Uterus (tissue), 2 donors: ENCODE measurements at regions not wholly inside any gene's neighbourhood (a gene's known extent, or its start where the extent isn't known, plus 50 kb on each side); places are given as distances from the start of the nearest gene placed in this dataset.

ENCODE experiments used
- POLR2A ChIP-seq, 2 donors: fragments of 450-650 bp; IDR thresholded peaks; one replicate each; pipeline ENCODE4 v1.6.1; 2016; ENCODE audit warnings: antibody characterized with exemption in 2 of 2, mild to moderate bottlenecking in 1 of 2, moderate library complexity in 1 of 2
- TF ChIP-seq, protein P1 (sequence below), 4 experiments: fragments of 200-600 bp in 2 of 4; fragments of 450-650 bp in 2 of 4; sonication (generic) in 2 of 4; IDR thresholded peaks; one replicate each; pipeline ENCODE4 v1.5.1; 2016 to 2019; ENCODE audit warnings: antibody characterized with exemption in 4 of 4, mild to moderate bottlenecking in 2 of 4, moderate library complexity in 1 of 4

DNA sequence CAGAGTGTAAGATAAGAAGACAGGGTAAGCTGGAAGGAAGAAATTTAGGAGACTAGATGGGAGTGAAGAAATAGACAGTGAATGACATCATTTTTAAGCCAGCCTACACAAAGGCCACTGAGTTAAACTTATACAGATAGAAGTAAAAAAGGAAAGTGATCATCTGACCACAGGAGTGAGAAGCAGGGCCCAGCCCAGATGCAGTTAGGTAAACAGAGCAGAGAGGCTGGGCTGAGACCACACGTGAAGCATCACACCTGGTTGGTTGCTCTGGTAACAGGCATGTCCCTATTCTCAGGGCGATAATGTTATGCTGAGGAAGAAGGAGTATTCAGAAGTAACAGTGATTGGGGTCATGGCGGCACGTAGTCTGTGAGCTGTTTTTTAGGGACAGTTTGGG lies 1079.4 kb downstream of the AACS start:
- TF ChIP-seq, protein P1, sequence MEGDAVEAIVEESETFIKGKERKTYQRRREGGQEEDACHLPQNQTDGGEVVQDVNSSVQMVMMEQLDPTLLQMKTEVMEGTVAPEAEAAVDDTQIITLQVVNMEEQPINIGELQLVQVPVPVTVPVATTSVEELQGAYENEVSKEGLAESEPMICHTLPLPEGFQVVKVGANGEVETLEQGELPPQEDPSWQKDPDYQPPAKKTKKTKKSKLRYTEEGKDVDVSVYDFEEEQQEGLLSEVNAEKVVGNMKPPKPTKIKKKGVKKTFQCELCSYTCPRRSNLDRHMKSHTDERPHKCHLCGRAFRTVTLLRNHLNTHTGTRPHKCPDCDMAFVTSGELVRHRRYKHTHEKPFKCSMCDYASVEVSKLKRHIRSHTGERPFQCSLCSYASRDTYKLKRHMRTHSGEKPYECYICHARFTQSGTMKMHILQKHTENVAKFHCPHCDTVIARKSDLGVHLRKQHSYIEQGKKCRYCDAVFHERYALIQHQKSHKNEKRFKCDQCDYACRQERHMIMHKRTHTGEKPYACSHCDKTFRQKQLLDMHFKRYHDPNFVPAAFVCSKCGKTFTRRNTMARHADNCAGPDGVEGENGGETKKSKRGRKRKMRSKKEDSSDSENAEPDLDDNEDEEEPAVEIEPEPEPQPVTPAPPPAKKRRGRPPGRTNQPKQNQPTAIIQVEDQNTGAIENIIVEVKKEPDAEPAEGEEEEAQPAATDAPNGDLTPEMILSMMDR (IDR thresholded peaks at IDR 0.05), result no peak
- no peak for TF ChIP-seq POLR2A (IDR thresholded peaks at IDR 0.05)
